ENCODE measurements at regions not wholly inside any gene's neighbourhood (a gene's known extent, or its start where the extent isn't known, plus 50 kb on each side); places are given as distances from the start of the nearest gene placed in this dataset.

DNA sequence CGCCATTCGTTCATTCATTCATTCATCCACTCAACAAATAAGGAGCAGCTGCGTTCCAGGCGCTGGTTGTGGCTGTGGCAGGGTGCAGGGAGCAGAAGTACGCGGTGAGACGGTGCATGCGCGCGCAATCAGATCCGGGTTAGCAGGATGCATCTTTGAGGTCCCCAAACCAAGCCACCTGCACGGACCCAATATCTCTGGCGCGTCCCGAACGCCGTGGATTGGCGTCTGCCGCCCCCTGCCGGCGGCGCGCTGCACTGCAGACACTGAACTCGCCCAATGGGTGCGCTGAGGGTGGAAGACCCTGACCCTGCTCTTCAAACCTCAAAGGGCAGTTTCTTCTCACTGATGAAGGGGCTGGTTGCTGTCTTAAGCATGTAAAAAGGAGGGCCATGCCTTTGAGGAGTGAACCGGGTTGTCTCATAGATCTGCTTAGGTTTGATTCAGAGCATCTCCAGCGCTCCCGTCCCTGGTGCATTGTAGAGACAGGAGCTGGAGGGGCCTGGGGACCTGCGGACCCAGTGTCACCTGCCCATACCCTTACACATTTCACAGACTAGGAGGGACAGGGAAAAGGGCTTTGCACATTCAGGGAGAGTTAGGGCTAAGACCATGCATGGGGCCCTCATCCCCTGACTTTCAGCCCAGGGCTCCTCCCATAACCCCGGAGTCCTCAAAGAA is 102.5 kb downstream of the RAMP3 start:
- TF ChIP-seq POLR2AphosphoS5 (IDR thresholded peaks at IDR 0.05; ENCODE audit: low read depth, low read length) (no peak), POLR2A (IDR thresholded peaks at IDR 0.05; ENCODE audit: low read depth, low read length) (no peak)

All from GM12892 (cell line).